NCI-H526 (cell line): ENCODE measurements at regions not wholly inside any gene's neighbourhood (a gene's known extent, or its start where the extent isn't known, plus 50 kb on each side); places are given as distances from the start of the nearest gene placed in this dataset.

Source experiments
- DNase-seq, 2 experiments: peaks; one replicate each; lab custom pipeline; 2025; lab: John Stamatoyannopoulos, UW

- no peak for DNase-seq
These were observed 198.3 kb upstream of the MID1 start for GRCh38 chrX:10818651-10819050.

- DNase-seq, result no peak
These were observed 199.6 kb upstream of the MID1 start for GRCh38 chrX:10819973-10820372.

GRCh38 chrX:10821293-10821692 is 200.9 kb upstream of the MID1 start:
- DNase-seq, result no peak

GRCh38 chrX:10828036-10828435 is 207.7 kb upstream of the MID1 start:
- DNase-seq, result no peak

DNA sequence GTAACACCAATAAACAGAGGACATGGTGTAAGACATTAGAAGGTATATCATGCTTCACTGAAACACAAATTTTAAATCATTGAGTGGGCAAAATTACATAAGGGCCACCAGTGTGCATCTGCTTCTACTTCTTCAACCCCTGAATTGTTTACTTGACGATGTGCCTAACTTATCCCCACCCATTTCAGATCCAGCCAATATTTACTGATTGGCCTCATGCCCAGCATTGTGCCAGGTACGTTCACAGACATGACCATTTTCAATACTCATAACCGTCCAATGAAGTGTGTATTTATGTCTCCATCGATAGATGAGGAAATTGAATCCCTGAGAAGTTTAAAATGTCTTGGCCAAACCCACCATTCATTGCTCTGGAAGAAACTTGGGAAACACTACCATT is 208.3 kb upstream of the MID1 start:
- DNase-seq, result no peak

- DNase-seq, result peak in 1 of 2 experiments; percentile 16
These were observed 211.5 kb upstream of the MID1 start for GRCh38 chrX:10831716-10832502.

DNA sequence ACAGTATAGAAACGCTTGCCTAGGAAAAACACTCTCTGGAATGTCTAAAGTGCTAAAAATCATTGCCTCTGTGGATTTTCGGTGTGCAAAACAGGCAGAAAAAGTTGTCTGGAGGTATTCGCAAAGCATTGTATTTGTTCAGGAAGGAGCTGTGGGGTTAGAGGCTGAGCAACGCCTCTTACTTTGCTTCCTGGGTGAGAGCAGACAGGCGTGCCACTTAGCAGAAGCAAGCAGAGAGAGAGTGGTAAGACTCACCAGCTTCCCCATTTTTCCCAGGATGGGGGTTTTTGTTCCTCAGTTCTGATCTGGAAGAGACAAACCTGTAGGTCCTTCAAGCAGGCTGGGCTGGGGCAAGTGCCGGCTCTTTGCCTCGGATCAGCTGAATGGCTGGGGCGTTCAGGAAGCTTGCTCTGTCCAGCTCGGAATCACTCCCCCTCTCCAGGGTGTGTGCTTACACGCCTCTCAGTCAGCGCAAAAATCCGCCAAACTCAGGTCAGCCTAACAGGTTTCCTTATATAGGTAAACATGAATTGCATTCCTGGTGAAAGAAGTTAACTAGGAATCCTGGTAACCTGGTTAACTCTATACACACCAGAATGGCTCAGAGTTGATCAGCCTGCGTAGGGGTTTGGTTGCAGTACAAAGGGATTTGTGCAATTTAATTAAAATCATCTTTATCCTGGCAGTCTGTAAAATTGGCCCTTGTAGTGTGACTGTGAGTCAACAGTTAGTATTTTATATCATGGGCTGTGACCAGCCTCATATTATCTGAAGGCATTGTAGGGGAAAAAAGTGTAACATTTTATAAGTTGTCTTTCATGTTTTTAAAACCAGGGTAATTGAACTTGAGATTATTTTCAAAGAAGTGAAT is 213.1 kb upstream of the MID1 start:
- DNase-seq, result no peak

DNA sequence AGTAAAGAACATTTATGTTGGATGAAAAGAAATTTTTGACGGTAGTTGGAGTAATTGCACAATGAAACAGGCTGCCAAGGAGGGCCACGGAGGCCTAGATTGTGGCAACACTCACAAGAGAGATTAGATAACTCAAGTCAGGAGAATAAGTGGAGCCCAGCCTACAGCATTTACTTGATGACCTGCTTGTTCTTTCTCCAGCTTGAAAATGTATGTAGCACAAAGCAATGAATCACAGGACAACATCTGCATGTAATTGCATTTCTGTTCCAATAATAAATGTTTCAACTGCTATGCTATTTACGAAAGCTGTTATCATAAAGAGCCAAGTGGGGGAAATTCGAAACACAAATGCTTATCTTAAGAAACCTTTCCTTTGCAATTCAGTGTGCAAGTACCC is 221.2 kb upstream of the MID1 start:
- DNase-seq, result no peak

- DNase-seq, result no peak
These were observed 222.3 kb upstream of the MID1 start for GRCh38 chrX:10842646-10843045.

GRCh38 chrX:10847333-10847732 is 226.9 kb upstream of the MID1 start:
- no peak for DNase-seq

DNA sequence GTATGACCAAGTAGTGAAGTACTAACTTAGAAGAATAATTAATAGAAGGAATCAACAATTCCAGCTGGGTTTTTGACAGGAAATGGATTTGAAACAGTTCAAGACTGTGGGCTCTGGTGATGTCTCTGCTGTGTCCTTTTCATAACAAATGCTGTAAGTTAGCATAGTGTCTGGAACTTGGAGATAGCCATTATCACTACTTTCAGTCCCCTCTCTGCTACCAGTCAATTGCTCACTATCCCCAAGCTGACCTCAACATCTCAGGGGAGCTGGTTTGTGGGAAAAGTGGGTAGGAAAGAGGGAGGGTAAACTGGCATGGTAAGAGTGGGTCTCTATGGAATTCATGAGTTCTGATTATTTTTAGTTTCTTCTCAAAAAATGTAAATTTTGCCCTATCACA is 231.4 kb upstream of the MID1 start:
- DNase-seq, result no peak

GRCh38 chrX:10854594-10854993 is 234.2 kb upstream of the MID1 start:
- no peak for DNase-seq

DNA sequence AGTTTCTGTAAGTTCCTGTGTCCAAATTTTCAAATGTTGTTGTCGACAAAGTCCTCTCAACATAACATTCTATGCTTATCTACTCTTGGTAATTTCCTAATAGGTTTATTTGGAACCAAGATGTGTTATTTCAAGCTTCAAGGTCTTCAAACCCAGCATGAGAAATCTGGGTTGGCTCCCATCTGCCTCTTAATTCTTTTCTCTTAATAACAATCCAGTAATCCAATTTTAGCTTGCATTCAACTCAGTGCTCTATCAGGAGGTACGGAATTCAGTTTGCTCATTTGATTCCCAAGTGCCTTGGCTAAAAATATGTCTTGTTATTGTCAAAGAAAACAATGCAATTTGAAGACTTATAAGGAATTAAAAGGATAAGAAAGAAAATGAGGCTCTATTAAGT is 235.5 kb upstream of the MID1 start:
- DNase-seq, result no peak

GRCh38 chrX:10856797-10857196 is 236.4 kb upstream of the MID1 start:
- DNase-seq, result no peak

DNA sequence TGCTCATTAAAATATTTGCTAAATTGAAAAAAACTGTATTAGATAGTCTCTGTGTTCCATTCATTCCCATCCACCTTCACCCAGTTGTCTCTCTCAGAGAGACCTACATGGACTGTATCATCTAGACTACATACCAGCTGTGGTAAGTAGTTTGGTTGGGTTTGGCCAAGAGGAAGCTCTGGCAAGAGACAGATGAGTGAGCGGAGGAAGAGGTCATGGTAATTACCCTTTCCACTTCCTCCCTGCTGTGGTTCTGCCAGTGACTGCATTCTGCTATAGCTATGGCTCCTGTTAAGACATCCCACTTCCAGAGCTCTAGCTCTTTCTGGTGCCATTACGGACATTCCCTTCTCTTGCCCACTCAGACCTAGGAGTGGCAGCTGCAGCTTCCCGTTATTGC is 239.0 kb upstream of the MID1 start:
- DNase-seq, result no peak

DNA sequence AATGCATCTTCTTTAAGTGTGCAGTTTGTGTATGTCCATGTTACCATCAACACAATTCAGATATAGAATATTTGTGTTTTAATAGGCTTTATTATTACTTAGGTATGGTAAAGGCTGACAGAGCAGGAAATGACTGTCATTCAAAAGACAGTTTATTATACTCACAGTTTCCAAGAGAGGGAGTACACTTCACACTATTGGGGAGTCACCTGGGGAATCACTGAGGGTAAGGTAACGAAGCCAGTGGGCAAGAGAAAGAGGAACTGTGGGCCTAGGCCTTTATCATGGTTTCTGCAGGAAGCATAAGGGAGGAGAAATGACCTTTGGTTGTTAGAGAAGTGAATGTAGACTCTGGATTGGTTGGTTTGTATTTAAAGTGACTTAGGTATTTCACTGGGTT is 235.1 kb upstream of the HCCS start:
- DNase-seq, result no peak

GRCh38 chrX:10882484-10882883 is 228.6 kb upstream of the HCCS start:
- DNase-seq, result no peak

GRCh38 chrX:10884246-10884645 is 226.9 kb upstream of the HCCS start:
- DNase-seq, result no peak

- no peak for DNase-seq
These were observed 218.4 kb upstream of the HCCS start for GRCh38 chrX:10892621-10893225.

DNA sequence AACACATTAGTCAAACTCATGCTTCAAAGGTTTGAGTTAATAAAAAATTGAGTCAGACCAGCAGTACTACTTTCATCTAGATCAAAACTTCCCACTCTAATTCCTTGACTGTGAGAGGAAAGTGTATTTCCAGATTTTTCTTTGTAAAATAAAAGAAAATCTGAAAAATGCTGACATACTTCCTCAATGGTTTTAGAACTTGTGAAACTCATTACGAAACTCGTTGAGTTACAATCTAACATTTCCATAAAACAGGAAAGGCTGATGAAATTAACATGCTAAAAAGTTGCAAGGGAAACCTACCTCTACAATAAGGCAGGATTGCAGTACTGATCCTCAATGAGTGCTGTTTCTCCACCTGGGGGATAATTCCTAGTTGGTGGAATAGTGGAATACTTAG is 217.8 kb upstream of the HCCS start:
- DNase-seq, result no peak

DNA sequence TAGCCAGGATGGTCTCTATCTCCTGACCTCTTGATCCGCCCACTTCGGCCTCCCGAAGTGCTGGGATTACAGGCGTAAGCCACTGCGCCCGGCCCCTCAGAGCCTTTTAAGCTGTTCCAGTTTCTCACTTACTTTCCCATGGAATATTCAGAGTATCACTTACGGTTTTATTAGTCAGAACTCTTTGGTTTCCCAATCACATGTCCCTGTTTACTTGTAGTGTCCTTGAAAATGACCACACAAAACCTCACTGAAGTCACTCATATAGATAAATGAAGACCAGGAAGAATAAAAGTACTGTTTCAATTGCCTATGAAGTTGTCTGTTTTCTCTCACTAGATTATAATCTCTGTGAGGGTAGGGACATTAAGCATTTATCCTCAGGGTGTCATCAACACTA is 217.2 kb upstream of the HCCS start:
- no peak for DNase-seq

DNA sequence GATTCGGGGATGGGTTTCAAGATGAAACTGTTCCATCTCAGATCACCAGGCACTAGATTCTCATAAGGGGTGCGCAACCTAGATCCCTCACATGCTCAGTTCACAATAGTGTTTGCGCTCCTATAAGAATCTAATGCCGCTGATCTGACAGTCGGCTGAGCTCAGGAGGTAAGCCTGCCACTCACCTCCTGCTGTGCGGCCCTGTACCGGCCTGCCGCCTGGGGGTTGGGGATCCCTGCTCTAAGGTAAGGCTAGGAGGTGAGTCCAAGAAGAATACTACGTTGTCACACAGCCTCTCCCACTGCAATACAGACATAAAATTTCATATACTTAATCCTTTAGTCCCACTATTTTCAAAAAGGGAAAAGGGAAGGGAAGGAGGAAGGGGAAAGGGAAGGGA is 213.4 kb upstream of the HCCS start:
- no peak for DNase-seq
